NCI-H2029 treated with DMSO at 0.1 percent for 48 hours (cell line): ENCODE measurements at regions not wholly inside any gene's neighbourhood (a gene's known extent, or its start where the extent isn't known, plus 50 kb on each side); places are given as distances from the start of the nearest gene placed in this dataset.
A peak's percentile ranks its signal among the peaks of the same experiment; 100 is the strongest.
"Not testable (repeated sequence)": the region's sequence is repeated elsewhere in the genome, so short reads cannot be mapped to it uniquely, and the experiment has no call there.

ENCODE experiments used
- DNase-seq: peaks from one replicate; lab custom pipeline; 2025; lab: John Stamatoyannopoulos, UW

DNA sequence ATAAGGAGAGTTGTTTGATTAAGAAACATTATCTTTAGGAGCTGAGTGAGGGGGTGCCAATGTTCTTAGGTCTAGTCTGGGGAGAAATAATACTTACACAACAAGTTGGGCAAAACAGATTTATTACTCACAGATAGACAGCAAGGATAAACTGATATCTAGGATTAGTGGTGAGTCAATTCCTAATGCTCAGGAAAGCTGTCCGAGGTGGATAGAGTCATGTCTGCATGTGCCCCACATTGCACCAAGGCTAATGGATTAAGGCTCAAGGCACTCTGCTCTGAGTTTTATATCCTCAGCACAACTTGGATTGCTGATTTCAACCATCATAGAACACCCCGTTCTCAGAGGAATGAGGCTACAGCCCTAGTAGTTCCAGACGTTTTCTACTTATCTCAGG is 1042.3 kb downstream of the OTOL1 start:
- DNase-seq: no peak

DNA sequence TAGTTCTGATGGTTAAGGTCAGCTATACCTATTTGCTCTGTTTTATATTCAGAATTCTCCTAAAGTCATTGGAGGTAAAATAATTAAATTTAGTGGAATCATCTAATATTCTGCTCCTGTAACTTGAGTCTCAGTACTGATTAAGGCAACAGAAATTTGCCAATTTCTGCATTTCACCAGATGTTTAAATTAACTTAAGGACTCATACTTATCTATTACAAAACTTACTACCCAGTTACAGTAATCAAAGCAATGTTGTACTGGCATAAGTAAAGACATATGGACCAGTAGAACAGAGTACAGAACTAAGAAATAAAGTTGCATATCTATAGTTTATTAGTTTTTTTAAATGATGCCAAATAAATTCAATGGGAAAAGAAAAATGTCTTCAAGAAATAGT is 1043.8 kb downstream of the OTOL1 start:
- no peak for DNase-seq

DNA sequence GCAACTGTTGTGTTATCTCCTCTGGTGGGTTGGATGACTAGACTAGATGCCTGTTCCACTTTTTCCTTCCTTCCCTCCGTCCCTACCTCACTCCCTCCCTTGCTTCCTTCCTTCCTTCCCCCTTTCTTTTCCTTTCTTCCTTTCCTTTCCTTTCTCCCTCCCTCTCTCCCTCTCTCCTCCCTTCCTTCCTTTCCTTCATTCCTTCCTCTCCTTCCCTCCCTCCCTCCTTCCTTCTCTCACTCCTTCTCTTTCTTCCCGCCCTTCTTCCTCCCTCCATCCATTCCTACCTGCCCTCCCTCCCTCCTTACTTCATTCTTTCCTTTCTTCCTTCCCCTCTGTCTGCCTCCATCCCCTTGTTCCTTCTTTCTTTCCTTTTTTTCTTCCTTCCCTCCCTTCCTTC is 1045.3 kb downstream of the OTOL1 start:
- DNase-seq: no peak

DNA sequence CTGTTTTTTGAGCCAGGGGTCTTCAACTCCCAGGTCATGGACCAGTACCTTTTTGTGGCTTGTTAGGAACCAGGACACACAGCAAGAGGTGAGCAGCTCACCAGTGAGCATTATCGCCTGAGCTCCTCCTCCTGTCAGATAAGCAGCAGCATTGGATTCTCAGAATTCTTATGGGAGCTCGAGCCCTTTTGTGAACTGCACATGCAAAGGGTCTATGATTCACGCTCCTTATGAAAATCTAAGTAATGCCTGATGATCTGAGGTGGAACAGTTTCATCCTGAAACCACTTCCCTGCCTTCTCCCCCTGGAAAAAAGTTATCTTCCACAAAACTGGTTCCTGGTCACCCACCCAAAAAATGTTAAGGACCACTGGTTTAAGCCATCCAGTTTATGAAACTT is 1047.6 kb downstream of the OTOL1 start:
- no peak for DNase-seq

DNA sequence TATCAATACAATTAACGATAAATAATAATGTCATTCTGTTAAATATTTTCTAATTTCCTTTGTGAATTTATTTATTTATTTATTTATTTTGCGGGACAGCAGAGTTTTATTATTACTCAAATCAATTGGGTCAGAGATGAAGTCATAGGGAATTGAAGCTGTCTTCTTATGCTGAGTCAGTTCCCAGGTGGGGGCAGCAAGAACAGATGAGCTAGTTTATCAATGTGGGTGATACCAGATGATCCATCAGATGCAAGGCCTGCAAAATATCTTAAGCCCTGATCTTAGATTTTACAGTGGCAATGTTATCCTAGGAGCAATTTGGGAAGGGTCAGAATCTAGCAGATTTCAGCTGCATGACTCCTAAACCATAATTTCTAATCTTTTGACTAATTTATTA is 1050.3 kb downstream of the OTOL1 start:
- no peak for DNase-seq

DNA sequence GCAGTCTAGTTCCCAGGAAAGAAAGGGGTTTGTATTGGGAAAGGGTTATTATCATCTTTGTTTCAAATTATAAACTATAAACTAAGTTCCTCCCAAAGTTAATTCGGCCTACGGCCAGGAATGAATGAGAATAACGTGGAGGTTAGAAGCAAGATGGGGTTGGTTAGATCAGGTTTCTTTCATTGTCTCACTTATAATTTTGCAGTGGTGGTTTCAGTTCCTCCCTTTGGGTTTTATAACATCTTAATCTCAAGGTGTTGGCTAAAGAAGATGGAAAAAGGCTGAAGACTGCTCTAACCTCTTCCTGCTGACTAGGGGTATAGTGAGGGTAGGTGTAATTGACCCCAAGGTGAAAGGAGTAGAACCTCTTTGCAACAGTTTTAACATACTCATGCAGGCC is 1050.7 kb downstream of the OTOL1 start:
- DNase-seq: no peak

DNA sequence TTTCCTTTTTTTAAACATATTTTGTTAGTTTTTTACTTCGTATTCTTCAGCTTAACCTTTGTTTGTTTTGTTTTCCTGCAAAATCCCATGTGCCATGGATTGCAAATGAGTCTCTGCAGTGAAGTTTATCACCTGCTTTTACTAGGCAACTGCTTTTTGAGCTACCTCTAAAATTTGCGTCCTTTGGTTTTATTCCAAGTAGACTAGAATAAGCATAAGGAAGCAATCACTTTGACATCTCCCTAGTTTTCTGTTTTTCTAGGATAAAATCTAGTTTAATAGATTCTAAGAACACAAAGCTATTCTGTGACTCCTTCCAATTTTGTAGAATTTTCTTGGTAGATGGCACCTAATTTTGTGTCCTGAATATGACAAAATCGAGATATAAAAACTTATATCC is 1059.2 kb downstream of the OTOL1 start:
- no peak for DNase-seq

DNA sequence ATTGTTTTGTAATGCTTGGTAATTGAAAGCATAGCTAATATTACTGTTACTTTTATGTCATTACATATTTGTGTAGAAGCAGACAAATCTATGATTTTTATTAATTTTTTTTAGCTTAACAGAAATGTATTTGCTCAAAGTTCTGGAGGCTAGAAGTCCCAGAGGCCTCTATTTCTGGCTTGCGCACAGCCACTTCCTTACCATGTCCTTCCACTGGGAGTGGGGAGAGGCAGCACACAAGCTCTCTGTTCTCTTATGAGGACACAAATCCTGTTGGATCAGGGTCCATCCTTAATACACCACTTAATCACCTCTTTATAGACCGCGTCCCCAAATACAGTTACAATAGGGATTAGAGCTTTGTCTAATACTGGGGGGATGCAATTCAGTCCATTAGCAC is 1061.4 kb downstream of the OTOL1 start:
- no peak for DNase-seq

DNA sequence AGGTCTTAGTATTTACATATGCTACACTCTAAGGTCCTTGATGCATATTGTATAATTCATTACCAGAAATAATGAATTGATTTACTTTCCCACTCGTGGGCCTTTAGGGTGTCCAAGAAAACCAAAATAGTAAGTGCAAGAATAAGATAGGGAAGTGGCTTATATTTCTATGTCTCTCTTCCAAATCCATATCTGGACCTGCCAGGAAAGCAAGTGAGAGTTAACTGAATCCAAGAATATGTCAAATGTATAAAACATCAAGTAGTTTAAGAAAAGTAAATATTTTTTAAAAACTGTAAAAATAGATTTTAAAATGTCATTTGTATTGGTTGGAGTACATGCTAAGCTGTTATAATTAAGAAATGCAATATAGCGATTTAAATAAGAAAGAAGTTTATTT is 1072.1 kb downstream of the OTOL1 start:
- DNase-seq: no peak

DNA sequence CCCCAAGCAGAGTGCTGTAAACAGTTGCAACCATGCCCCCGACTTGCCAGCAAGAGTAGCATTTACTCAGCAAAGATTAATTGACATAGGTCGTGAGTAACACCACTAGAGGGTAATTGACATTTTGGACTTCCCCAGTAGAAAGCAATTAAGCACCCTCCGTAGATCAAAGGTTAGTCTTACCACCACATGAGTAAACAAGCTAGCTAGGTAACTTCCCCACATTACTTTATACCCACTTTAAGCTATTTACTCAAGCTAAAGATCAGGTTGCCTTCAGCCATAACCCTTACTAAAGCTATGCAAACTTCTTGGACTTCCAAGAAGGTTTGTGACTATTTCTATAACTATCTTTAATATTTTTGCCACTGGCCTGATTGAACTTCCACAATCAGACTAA is 1072.7 kb downstream of the OTOL1 start:
- DNase-seq: no peak

DNA sequence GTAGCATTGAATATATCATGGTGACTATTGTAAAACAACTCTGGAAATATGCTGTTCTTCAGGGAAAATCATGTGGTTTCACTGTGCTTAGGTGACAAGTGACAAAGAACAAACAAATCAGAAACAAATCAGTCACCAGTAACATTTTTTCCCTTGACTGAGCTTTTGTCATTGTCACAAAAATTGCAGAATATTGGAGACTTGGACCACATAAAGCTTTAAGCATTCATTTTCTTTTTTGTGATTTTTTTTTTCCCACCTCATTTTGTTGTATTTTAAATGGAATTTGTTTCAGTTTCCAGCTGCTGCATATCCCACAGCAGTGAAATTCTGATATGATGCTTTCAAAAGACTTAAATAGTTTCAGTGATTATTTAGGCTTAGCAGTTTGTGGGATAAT is 1088.4 kb downstream of the OTOL1 start:
- no peak for DNase-seq

DNA sequence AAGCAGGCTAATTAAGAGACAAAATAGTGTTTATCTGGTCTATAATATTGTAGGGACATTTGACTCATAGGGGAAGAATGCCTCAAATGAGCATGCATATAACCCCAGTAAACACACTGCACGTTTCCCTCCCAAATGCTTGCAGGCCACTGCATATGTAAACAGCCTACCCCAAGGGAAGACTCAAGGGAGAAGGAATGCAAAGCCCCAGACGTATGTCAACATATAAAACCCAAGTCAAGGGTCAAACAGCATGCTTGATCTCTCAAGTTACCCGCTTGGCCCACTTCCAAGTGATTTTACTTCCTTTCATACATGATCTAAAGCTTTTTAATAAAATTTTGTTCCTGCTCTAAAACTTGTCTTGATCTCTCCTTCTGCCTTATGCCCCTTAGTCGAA is 1090.0 kb downstream of the OTOL1 start:
- no peak for DNase-seq

DNA sequence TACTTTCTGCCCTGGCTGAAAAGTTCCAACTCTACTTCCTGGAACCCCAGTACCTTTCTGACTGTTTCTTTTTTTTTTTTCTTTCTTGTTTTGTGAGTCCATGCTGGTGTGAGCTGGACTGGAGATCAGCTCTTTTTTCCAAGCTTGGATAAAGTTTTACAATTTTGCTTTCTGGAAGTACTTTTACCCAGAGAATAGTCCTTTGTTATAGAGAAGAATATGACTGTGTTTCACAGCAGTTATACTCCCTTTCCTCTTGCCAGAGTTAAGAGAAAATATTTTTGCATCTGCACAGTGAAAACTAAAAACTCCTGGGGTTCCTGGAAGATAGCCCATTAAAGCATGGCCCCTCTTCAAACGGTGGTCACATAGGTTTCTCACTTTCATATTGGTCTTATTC is 1100.6 kb downstream of the OTOL1 start:
- no peak for DNase-seq

DNA sequence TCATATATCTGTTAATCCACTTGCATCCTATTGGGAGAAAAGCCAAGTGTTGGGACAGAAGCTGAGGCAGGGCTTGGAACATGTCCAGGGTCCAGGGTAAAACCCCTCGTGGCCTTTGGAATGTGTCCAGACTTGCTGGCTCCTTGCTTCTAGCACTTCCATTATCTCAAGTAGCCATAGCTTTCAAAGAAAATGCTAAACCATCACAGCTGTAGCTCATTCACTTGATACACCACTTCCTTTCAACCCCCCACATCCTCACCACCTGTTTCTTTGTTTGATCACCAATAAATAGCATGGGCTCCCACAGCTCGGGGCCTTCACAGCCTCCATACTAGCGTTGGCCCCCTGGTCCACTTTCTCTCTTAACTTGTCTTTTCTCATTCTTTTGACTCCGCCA is 1101.9 kb downstream of the OTOL1 start:
- peak; percentile 57 for DNase-seq

DNA sequence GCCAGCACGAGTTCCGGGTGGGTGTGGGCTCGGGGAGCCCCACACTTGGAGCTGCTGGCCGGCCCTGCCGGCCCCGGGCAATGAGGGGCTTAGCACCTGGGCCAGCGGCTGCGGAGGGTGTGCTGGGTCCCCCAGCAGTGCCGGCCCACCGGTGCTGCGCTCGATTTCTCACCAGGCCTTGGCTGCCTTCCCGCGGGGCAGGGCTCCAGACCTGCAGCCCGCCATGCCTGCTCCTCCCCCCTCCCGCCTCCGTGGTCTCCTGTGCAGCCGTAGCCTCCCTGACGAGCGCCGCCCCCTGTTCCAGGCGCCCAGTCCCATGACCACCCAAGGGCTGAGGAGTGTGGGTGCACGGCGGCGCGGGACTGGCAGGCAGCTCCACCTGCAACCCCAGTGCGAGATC is 1103.1 kb downstream of the OTOL1 start:
- DNase-seq: peak; percentile 8

DNA sequence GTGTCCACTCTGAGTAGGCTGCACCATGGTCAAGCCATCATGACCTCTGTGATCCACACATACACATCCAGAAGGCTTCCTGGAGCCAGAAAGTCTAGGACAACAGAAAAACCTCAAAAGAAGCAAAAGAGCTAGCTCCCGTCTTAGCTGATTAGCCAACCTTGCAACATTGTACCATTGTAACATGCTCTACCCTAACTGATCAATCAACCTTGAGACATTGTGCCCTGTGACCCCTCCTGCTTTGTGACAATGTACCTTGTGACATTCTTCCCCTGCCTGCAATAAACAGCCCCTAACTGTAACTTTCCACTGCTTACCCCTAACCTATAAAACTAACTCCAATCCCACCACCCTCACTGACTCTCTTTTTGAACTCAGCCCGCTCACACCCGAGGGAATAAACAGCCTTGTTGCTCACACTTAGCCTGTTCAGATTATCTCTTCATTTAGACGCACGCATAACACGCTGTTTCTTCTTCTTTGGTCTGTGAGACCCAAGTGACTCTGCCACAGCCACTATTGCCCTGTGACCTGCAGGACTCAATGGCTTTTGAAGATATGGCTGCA is 1104.6 kb downstream of the OTOL1 start:
- no peak for DNase-seq

DNA sequence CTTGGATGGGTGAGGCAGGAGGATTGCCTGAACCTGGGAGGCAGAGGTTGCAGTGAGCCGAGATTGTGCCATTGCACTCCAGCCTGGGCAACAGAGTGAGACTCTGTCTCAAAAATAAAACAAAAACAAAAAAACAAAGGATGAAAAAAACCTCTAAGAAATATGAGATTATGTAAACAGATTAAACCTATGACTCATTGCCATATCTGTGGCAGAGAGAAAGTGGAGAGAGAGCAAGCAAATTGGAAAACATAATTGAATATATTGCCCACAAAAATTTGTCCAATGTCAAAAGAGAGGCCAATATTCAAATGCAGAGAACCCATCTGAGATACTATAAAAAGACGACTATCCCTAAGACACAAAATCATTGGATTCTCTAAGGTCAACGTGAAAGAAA is 1106.0 kb downstream of the OTOL1 start:
- DNase-seq: no peak

DNA sequence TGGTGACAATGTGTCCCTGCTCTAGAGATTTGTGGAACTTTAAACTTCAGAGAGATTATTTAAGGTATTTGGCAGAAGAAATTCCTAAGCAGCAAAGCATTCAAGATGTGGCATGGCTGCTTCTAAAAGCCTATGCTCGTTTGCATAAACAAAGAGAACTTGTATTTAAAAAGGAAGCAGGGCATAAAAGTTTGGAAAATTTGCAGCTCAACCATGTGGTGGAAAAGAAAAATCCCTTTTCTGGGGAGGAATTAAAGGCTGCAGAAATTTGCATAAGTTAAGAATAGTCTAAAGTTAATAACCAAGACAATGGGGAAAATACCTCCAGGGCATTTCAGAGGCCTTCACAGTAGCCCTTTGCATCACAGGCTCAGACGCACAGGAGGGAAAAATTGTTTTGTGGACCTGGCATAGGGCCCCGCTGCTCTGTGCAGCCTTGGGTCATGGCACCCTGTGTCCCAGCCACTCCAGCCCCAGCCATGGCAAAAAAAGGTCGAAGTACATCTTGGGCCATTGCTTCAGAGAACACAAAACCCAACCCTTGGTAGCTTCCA is 1109.1 kb downstream of the OTOL1 start:
- DNase-seq: no peak

DNA sequence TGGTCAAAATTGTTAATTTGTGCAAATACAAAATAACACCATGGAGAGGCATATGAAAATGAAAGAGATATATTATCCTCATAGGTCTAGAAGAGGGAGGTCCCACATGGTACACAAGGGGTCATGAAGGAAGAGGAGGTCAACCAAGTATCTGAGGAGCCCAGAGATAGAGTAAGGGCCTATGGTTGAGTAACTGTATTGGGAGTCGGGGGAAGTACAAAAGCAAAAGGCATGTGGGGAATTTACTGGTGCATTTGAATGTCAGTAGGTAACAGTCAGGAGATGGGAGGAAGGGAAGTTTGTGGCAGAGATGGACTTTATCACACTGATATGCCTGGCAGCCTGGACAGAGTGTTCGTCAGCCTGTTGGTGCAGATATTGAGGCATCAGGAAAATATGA is 1113.7 kb downstream of the OTOL1 start:
- DNase-seq: no peak

DNA sequence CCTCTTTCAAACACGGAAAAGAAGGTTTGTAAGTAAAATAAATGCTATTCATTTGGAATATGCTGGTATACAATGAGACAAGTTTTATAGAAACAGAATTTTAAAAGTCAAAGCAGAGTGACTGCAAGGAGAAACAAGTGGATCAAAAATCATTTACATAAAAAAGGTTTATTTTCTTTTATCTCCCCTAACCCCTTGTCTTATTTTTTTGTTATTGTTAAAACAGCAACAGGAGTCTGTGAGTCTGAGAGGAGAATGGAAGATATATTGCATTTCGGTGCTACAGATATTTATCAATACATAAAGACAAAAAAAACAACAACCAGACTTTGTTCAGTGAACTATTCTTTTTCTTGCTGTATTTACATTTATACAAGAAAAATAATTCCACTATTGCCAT is 1116.4 kb downstream of the OTOL1 start:
- no peak for DNase-seq

DNA sequence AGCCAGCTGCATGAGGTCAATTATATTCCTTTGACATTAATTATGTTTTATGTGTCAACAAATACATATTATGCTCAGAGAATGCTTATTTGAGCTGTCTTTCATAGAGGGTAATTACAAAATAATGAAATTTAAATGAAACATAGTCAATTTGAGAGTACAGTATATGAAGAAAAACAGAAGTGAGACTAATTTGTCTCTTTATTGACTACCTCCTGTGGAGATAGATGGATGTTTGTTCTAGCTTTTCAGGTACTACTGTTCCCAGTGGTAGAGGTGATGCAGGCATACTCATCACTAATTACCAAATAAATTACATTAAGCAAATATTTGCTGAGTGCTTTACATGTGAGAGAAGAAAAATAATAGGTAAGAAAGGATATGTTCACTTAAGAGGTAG is 1129.6 kb downstream of the OTOL1 start:
- no peak for DNase-seq

DNA sequence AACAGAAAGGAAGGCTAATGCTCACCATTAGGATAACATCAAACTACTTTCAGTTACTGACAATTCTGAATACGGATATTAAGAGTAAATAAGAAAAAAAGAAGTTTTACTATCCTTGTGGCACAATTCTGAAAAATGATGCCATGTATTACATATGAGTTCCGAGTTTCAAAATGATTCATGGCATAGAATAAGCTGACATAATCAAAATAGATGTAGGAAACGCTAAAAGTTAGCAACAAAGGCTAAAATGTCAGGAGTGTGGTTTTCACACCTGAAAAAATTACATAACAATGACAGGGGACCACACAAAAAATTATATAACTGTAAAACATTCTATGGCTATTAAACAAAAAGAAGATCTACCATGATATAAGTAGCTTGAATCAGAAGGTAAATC is 1131.9 kb downstream of the OTOL1 start:
- DNase-seq: no peak

DNA sequence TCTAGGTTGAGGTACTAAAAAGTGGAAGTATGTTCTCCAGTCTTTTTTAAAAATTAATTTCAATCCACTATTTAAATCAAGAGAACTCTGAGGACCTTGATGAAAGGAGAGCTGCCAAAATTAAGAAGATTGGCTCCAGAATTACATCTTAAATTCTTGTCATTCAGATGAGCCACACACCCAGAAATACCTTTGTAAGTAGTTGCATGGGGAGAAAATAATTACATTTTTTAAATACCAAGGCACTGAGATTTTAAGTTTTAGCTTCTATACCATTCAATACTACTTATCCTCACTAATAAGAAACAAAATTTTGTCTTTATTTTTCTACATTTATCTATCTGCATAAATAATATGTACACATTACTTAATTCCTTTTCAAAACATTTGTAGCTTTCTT is 1132.8 kb downstream of the OTOL1 start:
- DNase-seq: no peak

DNA sequence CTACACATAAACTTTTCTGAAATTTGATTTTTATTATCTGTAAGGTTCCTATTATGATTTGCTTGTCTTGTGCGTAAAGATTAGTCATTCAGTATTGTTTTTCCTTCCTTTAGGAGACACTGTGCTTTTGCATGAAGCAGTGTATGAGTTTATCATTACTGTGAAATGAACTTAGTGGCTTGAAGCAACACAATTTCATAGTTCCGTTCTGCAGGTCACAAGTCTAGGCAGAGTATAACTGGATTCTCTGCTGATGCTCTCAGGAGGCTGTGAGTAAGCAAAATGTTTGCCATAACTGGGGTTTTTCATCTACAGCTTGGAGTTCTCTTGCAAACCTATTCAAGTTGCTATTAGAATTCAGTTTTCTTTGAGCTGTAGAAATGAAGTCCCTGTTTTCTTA is 1136.1 kb downstream of the OTOL1 start:
- DNase-seq: no peak

DNA sequence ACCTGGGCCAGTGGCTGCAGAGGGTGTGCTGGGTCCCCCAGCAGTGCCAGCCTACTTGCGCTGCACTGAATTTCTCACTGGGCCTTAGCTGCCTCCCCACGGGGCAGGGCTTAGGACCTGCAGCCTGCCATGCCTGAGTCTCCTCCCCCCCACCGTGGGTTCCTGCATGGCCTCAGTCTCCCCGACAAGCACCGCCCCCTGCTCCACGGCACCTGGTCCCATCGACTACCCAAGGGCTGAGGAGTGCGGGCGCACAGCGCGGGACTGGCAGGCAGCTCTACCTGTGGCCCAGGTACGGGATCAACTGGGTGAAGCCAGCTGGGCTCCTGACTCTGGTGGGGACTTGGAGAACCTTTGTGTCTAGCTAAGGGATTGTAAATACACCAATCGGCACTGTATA is 1143.6 kb downstream of the OTOL1 start:
- not testable (repeated sequence) for DNase-seq
